Muscle of arm (tissue), 1 donor: ENCODE measurements at regions not wholly inside any gene's neighbourhood (a gene's known extent, or its start where the extent isn't known, plus 50 kb on each side); places are given as distances from the start of the nearest gene placed in this dataset.

Experiments
- DNase-seq: peaks from one replicate; pipeline ENCODE4 v3.0.0-alpha.2; 2013

DNA sequence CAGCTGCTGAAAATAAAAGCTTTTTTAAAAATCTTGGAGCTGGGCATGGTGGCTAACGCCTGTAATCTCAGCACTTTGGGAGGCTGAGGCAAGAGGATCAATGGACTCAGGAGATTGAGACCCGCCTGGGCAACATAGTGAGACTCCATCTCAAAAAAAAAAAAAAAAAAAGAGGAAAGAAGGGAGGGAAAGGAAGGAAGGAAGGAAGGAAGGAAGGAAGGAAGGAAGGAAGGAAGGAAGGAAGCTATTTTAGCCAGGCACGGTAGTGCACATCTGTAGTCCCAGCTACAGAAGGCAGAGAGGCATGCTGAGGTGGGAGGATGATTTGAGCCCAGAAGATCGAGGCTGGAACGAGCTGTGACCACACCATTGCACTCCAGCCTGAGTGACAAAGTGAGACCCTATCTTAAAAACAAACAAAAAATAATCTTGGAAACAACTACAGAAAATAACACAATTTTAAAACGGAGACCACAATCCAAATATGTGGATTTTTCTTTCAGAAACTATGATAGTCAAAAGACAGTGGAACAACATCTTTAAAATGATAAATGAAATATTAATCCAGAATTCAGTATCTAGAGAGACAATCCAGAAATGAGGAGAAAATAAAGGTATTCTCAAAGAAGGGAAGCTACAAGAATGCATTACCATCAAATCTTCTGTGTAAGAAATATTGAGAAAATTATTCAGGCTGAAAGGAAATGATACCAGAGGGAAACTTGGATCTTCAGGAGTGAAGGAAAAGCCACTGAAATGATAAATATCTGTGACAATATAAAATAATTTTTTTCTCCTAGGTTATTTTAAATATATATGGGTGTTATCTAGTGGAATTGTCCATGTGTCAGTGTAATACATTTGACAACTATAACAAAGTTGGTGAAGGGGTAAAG lies 182.0 kb downstream of the GPX5 start:
- no peak for DNase-seq

DNA sequence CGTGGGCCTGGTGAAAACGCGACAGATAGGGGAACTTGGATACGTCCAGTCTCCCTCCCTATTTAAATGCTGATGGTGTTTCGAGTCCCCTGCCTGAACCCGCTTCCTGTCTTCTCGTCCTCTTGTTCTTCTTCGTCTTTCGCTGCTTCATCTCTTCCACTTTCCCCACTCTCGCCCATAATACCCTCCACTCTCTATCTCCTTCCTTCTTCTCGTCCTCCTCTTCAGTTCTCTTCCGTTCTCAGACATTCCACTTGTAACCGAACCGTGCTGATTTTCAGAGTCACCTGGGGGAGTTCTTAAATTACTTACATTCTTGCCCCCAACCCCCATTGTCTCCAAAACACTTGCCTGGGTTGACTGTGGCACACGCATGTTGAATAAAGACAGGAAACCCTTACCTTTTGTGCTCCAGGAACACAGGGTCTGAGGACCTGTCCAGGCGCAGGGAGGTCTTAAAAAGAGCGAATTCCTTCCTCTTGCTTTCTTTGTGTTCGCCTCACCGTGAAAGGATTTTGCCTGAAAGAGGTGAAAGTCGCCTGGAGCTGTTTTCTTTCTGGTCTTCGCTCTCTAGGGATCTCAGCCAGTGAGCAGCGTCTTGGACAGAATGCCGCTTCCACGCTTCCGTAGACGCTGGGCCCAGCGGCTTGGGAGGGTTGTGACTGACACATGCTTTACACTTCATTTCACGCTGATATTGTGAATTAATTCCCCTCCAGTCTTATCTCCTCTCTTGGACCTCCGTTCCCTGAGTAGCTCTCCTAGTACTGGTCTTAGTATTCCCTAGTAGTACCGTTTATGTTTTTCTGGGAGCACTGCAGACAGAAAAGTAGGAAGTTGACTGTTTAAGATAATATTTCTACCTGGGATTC lies 184.0 kb downstream of the GPX5 start:
- DNase-seq = no peak

GRCh38 chr6:28710466-28711191 lies 184.9 kb downstream of the GPX5 start:
- DNase-seq = no peak

- DNase-seq = no peak
Measured at GRCh38 chr6:28711325-28711724, 185.6 kb downstream of the GPX5 start.

DNA sequence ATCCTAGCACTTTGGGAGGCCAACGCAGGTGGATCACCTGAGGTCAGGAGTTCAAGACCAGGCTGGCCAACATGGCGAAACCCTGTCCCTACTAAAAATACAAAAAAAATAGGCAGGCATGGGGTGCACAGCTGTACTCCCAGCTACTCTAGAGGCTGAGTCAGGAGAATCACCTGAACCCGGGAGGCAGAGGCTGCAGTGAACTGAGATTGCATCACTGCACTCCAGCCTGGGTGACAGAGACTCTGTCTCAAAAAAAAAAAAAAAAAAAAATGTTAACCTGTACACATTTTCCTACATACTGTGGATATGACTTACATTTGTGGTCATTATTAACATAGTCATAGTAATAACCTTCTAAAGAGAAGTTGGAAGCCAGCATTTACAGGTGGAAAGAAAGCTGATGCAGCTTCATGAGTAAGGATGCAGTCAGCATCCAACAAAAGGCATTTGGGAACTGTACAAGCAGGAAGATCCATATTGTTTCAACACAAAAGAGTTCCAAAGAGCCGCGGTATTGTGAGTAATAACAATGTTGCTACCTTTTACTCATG lies 186.2 kb downstream of the GPX5 start:
- no peak for DNase-seq

GRCh38 chr6:28712982-28713381 lies 187.3 kb downstream of the GPX5 start:
- DNase-seq = no peak

DNA sequence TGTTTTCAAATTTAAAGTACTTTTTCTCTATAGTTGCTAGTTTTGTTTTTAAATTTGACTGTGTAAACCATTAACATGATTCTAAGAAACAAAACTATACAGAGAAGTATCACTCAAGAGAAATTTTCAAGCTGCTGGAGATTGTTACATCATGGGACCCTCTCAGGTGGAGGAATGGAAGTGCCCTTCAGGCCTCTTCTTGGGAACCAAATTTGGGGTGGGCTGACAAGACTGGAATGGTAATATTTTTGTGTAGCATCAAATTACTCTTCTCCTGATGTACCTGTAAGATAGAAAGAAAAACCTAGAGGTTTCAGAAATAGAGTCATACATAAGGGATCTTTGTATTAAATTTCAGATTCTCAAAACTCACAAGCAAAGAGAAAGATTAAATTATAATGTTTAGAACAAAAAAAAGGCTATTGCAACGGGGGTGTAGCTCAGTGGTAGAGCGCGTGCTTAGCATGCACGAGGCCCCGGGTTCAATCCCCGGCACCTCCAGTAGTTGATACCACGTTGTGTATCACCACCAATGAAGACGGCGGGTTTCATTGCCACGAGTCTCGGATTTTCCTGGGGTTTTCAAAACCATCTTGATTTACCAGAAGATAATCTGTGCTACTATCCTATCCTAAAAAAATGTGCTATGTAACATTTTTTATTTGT lies 193.7 kb downstream of the GPX5 start:
- DNase-seq = no peak

DNA sequence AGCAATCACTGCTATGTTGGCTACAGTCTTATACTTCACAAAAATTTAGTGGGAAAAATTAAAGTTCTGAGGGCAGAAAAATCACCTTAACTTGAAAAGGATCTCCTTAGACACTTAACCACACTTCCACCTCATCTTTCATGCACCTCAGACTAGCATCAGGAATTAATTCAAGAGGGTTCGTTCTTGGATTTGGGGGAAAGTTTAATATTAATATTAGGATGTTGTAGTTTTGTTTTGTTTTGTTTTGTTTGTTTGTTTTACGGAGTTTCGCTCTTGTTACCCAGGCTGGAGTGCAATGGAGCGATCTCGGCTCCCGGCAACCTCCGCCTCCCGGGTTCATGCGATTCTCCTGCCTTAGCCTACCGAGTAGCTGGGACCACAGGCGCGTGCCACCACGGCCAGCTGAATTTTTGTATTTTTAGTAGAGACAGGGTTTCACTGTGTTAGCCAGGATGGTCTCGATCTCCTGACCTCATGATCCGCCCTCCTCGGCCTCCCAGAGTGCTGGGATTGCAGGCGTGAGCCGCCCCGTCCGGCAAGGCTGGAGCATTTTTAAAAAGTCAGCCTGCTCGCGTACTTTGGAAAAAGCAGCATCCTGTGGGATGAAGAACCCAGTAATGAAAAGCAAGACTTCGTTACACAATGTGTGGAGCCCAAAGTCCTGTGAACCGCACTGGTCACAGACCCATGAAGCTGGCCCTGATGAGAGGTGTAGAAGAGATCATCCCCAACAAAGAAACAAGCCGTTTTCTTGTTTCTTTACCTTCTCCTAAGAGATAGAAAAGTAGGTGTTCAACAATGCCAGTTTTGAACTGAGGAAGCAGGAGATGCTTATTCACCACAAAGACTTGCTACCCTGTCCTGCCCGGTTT lies 194.9 kb downstream of the GPX5 start:
- DNase-seq = no peak

DNA sequence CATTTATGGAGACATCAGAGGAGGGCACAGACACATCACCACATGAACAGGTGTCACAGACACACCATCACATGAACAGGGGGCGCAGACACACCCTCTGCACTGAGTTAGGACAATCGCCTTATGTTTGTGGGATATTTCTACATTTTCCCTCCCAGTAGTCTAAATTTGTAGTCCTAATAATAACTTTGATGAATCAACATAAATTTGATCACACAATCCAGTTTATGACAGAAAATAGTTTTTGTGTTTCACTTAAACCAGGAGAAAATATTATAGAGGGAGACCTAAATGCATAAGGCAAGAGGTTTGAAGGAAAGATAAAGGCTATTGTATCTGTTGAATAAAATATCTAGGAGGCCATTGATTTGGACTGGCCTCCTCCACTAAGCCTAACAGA lies 195.7 kb downstream of the GPX5 start:
- DNase-seq = no peak

- DNase-seq = no peak
Measured at GRCh38 chr6:28724395-28724794, 198.7 kb downstream of the GPX5 start.

GRCh38 chr6:28725274-28725809 lies 198.4 kb downstream of the TRIM27 start:
- DNase-seq = no peak

DNA sequence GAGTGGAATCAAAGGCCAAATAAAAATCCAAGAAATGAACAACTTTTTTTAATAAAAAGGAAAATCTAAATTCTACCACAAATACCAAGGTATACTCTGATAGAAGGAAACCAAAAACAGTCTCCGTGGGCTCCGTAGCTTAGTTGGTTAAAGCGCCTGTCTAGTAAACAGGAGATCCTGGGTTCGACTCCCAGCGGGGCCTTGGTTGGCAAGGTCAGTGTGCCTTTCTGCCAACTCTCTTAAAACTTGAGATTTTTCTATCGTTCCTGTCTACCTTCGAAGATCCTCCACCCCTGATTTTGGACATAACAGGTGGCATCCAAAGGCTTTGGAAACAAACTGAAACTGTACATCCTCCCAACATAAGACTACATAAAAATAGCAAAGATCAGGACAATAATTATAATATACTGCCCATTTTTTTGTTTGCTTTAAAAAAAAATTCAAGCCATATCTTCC lies 197.9 kb downstream of the TRIM27 start:
- DNase-seq = no peak

- no peak for DNase-seq
Measured at GRCh38 chr6:28726569-28727309, 197.0 kb downstream of the TRIM27 start.

DNA sequence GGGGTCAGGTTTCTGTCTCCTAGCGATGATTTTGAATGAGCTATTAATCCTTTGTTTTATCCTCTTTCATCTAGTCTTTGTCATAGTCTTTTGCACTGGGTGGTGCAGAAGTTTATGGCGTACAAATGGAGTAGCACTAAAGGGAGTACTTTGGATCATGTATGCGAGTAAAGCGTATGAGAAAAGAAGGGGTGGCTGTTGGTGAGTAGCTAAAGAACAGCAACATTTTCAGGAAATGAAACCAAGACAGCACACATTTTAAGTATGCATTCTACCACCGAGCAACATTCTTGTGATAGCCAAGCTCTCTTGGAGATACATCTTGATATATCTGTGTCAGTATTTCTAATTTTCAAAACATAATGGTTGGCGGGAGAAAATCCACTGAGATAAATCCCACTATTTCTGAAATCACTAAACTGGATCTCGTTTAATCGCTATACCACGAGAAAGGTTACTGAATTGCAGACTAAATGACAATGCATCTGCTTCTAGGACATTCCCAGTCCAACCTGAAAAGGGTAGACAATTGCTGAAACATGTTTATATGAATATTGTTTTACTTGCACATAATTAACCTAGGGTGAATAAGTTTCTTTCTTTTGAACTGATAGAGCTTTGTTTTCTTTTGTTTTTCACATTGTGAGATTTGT lies 196.1 kb downstream of the TRIM27 start:
- DNase-seq = no peak

DNA sequence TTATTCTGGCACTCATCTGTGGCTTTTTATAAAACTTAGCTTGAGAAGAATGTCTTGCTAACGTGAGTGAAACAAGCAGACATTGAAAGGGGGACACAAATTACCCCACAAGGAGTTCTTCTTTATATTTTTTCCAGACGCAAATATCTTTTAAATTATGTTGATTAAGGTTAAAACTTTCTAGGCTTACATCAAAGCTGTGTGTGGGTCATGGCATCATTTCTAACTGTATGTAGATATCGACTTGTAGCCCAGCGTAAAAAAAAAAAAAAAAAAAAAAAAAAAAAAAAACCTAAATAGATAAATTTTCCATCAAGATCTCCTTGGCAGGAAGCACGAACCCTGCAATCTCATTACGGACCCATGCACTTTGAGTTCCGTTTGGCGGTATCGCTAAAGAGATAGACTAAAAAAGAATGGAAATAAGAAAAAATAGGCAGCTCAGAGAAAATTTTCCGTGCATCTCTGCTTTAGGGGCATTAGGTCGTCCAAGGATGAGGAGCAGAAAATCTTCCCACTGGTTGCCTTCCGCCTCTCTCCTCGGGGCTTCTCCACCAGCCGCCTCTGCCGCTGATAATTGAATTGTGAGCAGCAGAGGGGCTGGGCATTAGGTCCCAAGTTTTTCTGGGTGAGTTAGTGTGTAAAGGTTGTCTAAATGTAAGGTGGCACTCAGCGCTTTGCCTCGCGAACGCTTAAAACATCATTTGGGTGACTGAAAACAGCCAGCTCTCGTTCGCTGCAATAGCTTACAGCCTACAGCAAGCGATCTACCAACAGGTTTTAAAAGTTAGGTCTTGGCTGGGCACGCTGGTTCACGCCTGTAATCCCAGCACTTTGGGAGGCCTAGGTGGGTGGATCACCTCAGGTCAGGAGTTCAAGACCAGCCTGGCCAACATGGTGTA lies 194.0 kb downstream of the TRIM27 start:
- DNase-seq = no peak

DNA sequence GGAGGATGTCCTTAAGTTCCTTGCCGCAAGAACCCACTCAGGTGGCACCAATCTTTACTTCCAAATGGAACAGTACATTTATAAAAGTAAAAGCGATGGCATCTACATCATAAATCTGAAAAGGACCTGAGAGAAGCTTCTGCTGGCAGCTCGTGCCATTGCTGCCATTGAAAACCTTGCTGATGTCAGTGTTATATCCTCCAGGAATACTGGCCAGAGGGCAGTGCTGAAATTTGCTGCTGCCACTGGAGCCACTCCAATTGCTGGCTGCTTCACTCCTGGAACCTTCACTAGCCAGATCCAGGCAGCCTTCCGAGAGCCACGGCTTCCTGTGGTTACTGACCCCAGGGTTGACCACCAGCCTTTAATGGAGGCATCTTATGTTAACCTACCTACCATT lies 191.7 kb downstream of the TRIM27 start:
- DNase-seq = no peak

DNA sequence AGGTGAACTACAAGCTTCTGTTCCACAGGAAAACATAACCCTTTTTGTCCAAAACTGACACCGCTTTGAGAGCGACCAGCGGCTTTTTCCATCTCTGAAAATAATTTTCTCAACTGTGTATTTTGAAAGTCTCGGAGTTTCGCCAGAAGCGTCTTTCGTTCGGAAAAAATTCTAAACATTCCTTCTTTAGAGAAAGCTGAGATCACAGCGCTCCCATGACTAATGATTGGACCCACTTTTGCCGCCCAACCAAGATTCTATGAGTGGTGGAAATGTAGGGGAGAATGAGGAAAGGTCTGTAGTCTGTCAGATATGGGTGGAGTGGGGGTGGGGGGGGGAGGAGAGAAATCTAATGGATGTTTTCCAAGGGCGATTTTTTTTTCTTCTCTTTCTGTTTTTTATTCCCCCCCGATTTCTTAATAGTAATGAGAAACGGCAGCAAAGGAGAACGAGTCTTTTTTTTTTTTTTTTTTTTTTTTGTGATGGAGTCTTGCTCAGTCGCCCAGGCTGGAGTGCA lies 189.3 kb downstream of the TRIM27 start:
- DNase-seq = no peak
